ENCODE measurements at regions not wholly inside any gene's neighbourhood (a gene's known extent, or its start where the extent isn't known, plus 50 kb on each side); places are given as distances from the start of the nearest gene placed in this dataset.

DNA sequence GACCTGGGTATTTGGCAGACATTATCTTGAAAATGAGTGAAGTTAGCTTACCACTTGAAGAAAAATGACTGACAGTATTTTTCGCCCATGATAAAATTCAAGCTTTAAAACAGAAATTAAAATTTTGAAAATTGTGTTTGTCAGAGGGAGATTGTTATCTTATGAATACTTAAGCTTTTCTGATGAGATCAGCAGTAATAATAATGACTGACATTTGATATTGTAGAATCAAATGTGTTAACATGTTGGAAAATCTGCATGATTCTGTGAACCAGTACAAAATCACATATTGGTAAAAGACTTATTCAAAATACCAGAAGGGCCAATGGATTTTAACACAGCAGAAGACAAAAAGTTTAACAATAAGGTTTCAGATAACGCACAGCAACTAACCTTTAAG, 94.0 kb downstream of the MSX2 start:
- 93 to 99% methylated on average over 1 to 2 of the region's 2 CpGs for WGBS, 2 experiments (ENCODE audit: insufficient coverage in 1 of 2, insufficient read length in 1 of 2)
- Mint-ChIP-seq H3K4me3 (no peak overlapping the region), H3K27ac (no peak overlapping the region), H3K9me3 (no peaks in the 10 kb centered on the region), H3K27me3 (ENCODE audit: insufficient read depth) (no peaks in the 10 kb centered on the region), H3K4me1 (no peaks in the 10 kb centered on the region), H3K36me3 (ENCODE audit: low read depth) (no peaks in the 10 kb centered on the region)
- no peak overlapping the region for H3K4me3 ChIP-seq (ENCODE audit: low read length)
- H3K9me3 ChIP-seq (ENCODE audit: control insufficient read depth, low read length) = peaks cover 5% of the 10 kb centered on the region
- TF ChIP-seq, protein P1, sequence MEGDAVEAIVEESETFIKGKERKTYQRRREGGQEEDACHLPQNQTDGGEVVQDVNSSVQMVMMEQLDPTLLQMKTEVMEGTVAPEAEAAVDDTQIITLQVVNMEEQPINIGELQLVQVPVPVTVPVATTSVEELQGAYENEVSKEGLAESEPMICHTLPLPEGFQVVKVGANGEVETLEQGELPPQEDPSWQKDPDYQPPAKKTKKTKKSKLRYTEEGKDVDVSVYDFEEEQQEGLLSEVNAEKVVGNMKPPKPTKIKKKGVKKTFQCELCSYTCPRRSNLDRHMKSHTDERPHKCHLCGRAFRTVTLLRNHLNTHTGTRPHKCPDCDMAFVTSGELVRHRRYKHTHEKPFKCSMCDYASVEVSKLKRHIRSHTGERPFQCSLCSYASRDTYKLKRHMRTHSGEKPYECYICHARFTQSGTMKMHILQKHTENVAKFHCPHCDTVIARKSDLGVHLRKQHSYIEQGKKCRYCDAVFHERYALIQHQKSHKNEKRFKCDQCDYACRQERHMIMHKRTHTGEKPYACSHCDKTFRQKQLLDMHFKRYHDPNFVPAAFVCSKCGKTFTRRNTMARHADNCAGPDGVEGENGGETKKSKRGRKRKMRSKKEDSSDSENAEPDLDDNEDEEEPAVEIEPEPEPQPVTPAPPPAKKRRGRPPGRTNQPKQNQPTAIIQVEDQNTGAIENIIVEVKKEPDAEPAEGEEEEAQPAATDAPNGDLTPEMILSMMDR (conservative IDR thresholded peaks at IDR 0.05) = no peak
- H3K9ac ChIP-seq (ENCODE audit: extremely low read depth, low read length, poor library complexity, severe bottlenecking) = no peak overlapping the region
- no peak overlapping the region for H3K27ac ChIP-seq (ENCODE audit: low read depth, low read length)
- H3K27me3 ChIP-seq (ENCODE audit: control insufficient read depth, insufficient read depth, low read length, poor library complexity, severe bottlenecking) = no peaks in the 10 kb centered on the region
- H3K36me3 ChIP-seq (ENCODE audit: control insufficient read depth, insufficient read depth, low read length) = no peaks in the 10 kb centered on the region
- H3K4me1 ChIP-seq (ENCODE audit: control insufficient read depth, insufficient read depth, low read length) = no peaks in the 10 kb centered on the region
- no peak for DNase-seq

GRCh38 chr5:174817610-174818009, 93.2 kb downstream of the MSX2 start:
- no peaks in the 10 kb centered on the region for H3K9me3 Mint-ChIP-seq
- no peak overlapping the region for H3K27ac ChIP-seq (ENCODE audit: low read depth, low read length)
- H3K4me1 ChIP-seq (ENCODE audit: control insufficient read depth, insufficient read depth, low read length) = no peaks in the 10 kb centered on the region
- no peaks in the 10 kb centered on the region for H3K27me3 ChIP-seq (ENCODE audit: control insufficient read depth, insufficient read depth, low read length, poor library complexity, severe bottlenecking)
- H3K9ac ChIP-seq (ENCODE audit: extremely low read depth, low read length, poor library complexity, severe bottlenecking) = no peak overlapping the region
- H3K36me3 ChIP-seq (ENCODE audit: control insufficient read depth, insufficient read depth, low read length) = no peaks in the 10 kb centered on the region
- H3K9me3 ChIP-seq (ENCODE audit: control insufficient read depth, low read length) = peaks cover 5% of the 10 kb centered on the region
- WGBS, 2 experiments (ENCODE audit: insufficient coverage in 1 of 2, insufficient read length in 1 of 2) = 80 to 86% methylated on average over 1 of the region's 1 CpG
- no peaks in the 10 kb centered on the region for H3K4me1 Mint-ChIP-seq
- H3K36me3 Mint-ChIP-seq (ENCODE audit: low read depth) = no peaks in the 10 kb centered on the region
- TF ChIP-seq, protein P1 (conservative IDR thresholded peaks at IDR 0.05) = no peak
- H3K4me3 ChIP-seq (ENCODE audit: low read length) = no peak overlapping the region
- no peaks in the 10 kb centered on the region for H3K27me3 Mint-ChIP-seq (ENCODE audit: insufficient read depth)
- H3K4me3 Mint-ChIP-seq = no peak overlapping the region
- H3K27ac Mint-ChIP-seq = no peak overlapping the region
- no peak for DNase-seq

DNA sequence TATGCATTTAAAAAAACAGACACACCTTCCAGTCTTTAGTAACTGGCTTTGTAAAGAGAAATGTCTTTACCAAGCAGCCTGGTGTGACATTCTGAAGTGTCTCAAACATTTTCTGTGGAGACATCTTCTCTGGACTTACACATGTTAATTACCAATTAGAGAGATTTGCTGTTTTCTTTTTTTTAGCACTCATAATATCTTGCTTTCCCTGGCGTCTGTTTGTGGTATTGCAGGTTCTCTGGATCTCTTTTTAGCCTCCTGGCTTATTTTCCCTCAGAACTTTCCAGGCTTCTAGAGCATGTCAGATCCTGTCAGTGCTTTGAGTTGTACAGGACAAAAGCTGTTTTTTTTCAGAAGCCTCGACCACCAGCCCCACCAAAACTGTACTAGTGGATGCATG, 92.5 kb downstream of the MSX2 start:
- Histone ChIP-seq H3K4me1 (ENCODE audit: control insufficient read depth, insufficient read depth, low read length) (no peaks in the 10 kb centered on the region), H3K4me3 (ENCODE audit: low read length) (no peak overlapping the region), H3K9ac (ENCODE audit: extremely low read depth, low read length, poor library complexity, severe bottlenecking) (no peak overlapping the region), H3K27ac (ENCODE audit: low read depth, low read length) (no peak overlapping the region), H3K36me3 (ENCODE audit: control insufficient read depth, insufficient read depth, low read length) (no peaks in the 10 kb centered on the region), H3K27me3 (ENCODE audit: control insufficient read depth, insufficient read depth, low read length, poor library complexity, severe bottlenecking) (no peaks in the 10 kb centered on the region), H3K9me3 (ENCODE audit: control insufficient read depth, low read length) (peaks cover 5% of the 10 kb centered on the region)
- TF ChIP-seq, protein P1 (conservative IDR thresholded peaks at IDR 0.05) = peak; percentile 73
- no peaks in the 10 kb centered on the region for H3K4me1 Mint-ChIP-seq
- no peak overlapping the region for H3K27ac Mint-ChIP-seq
- H3K27me3 Mint-ChIP-seq (ENCODE audit: insufficient read depth) = no peaks in the 10 kb centered on the region
- H3K36me3 Mint-ChIP-seq (ENCODE audit: low read depth) = no peaks in the 10 kb centered on the region
- WGBS, 2 experiments (ENCODE audit: insufficient coverage in 1 of 2, insufficient read length in 1 of 2) = 24 to 38% methylated on average over 1 to 2 of the region's 2 CpGs
- H3K4me3 Mint-ChIP-seq = no peak overlapping the region
- no peaks in the 10 kb centered on the region for H3K9me3 Mint-ChIP-seq
- DNase-seq = no peak

All from endodermal cell (in vitro differentiated cells).